GM12891 (cell line): ENCODE measurements at regions not wholly inside any gene's neighbourhood (a gene's known extent, or its start where the extent isn't known, plus 50 kb on each side); places are given as distances from the start of the nearest gene placed in this dataset.

ENCODE experiments used
- POLR2A ChIP-seq: IDR thresholded peaks from 2 replicates; pipeline ENCODE4 v1.6.1; 2011; ENCODE audit warnings: low read depth, low read length, control low read depth
- POLR2AphosphoS5 ChIP-seq: IDR thresholded peaks from 2 replicates; pipeline ENCODE4 v1.6.1; 2011; ENCODE audit warnings: low read depth, low read length, control low read depth
- SPI1 ChIP-seq: IDR thresholded peaks from 2 replicates; pipeline ENCODE4 v1.6.1; 2011; ENCODE audit warnings: low read depth, low read length, control low read depth

DNA sequence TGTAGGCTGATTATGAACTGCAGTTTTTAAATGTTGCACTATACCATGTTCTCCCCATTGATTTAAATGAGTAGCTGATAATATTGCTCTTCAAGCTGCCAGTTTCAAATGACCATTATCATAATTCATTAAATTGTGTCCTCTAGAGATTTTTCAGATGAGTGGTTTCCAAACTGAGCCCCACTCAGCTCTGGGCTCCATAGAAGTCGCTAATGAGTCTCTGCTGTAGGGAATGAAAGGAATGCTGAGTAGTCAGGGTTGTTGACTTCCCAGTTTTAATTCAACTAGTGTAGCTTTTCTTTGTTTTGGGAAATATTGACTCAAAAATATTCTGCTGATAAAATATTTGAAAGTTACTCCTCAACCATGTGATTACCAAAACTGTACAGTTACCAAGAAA is 1081.1 kb downstream of the ARAP2 start:
- no peak for TF ChIP-seq POLR2A
- no peak for TF ChIP-seq SPI1
- no peak for TF ChIP-seq POLR2AphosphoS5
